BJ (cell line): ENCODE measurements at regions not wholly inside any gene's neighbourhood (a gene's known extent, or its start where the extent isn't known, plus 50 kb on each side); places are given as distances from the start of the nearest gene placed in this dataset.

Experiments used
- CTCF ChIA-PET: fragments of 350-600 bp; formaldehyde crosslinking; extraction: SDS; loops from one replicate; lab custom pipeline; 2021; ENCODE audit warnings: antibody characterized with exemption, inconsistent platforms; lab: Yijun Ruan, JAX
- POLR2A ChIA-PET: fragments of 300-600 bp; sonication (Branson Sonifier 250); formaldehyde crosslinking; extraction: SDS; loops from one replicate; lab custom pipeline; 2021; ENCODE audit warnings: antibody characterized with exemption; lab: Charles Lee
- DNase-seq: peaks from one replicate; pipeline ENCODE4 v3.0.0-alpha.2; 2011; ENCODE audit warnings: low read depth
- H3K27me3 ChIP-seq: 2 replicates; pipeline ENCODE4 v1.6.0; 2011; ENCODE audit warnings: low read length; ENCODE audit not compliant: control insufficient read depth, insufficient read depth
- H3K36me3 ChIP-seq: 2 replicates; pipeline ENCODE4 v1.5.1; 2011; ENCODE audit warnings: low read length; ENCODE audit not compliant: control insufficient read depth, insufficient read depth
- H3K4me3 ChIP-seq: 2 replicates; pipeline ENCODE4 v1.5.1; 2011; ENCODE audit warnings: low read depth, mild to moderate bottlenecking, control low read depth, low read length
- CTCF ChIP-seq: IDR thresholded peaks from 2 replicates; pipeline ENCODE4 v1.5.1; 2011; ENCODE audit warnings: low read depth, mild to moderate bottlenecking, control low read depth, inconsistent platforms, low read length, moderate library complexity; ENCODE audit not compliant: insufficient read depth

GRCh38 chrX:149302705-149303104, 202.4 kb downstream of the IDS start:
- ChIA-PET CTCF (interaction anchor here (2.0 kb wide), 1 partner anchor 169 kb away, joined by 5 read pairs; no protein-coding TSS in a partner anchor), POLR2A (no interaction called here)
- no peak for DNase-seq
- H3K27me3 ChIP-seq: no peaks in the 10 kb centered on the region
- H3K36me3 ChIP-seq: no peaks in the 10 kb centered on the region
- H3K4me3 ChIP-seq: no peak overlapping the region
- TF ChIP-seq CTCF: no peak

GRCh38 chrX:149298111-149298510, 207.0 kb downstream of the IDS start:
- no peaks in the 10 kb centered on the region for H3K27me3 ChIP-seq
- POLR2A ChIA-PET: no interaction called here

GRCh38 chrX:149296092-149296491, 209.0 kb downstream of the IDS start:
- POLR2A ChIA-PET: no interaction called here
- CTCF ChIA-PET: no interaction called here
- no peaks in the 10 kb centered on the region for H3K36me3 ChIP-seq
- H3K4me3 ChIP-seq: no peak overlapping the region
- no peak for TF ChIP-seq CTCF
- DNase-seq: no peak
- no peaks in the 10 kb centered on the region for H3K27me3 ChIP-seq

More at GRCh38 chrX:149298111-149298510, 207.0 kb downstream of the IDS start:
- no peak for DNase-seq
- Histone ChIP-seq H3K4me3 (no peak overlapping the region), H3K36me3 (no peaks in the 10 kb centered on the region)
- no peak for TF ChIP-seq CTCF
- CTCF ChIA-PET: interaction anchor here (2.1 kb wide), 1 partner anchor 173 kb away, joined by 7 read pairs; no protein-coding TSS in a partner anchor

- CTCF ChIA-PET: interaction anchor here (0.6 to 1.7 kb wide), 5 partner anchors 19 to 1502 kb away, joined by 3 to 7 read pairs (median 3); no protein-coding TSS in a partner anchor
- Histone ChIP-seq H3K36me3 (no peaks in the 10 kb centered on the region), H3K27me3 (no peaks in the 10 kb centered on the region), H3K4me3 (no peak overlapping the region)
- peak; percentile 63 for TF ChIP-seq CTCF
- POLR2A ChIA-PET: no interaction called here
- DNase-seq: no peak
Measured at GRCh38 chrX:149286940-149287349, 218.2 kb downstream of the IDS start.

GRCh38 chrX:149284616-149285015, 220.5 kb downstream of the IDS start:
- Histone ChIP-seq H3K36me3 (no peaks in the 10 kb centered on the region), H3K4me3 (no peak overlapping the region), H3K27me3 (no peaks in the 10 kb centered on the region)
- ChIA-PET CTCF (interaction anchor here (0.6 to 0.8 kb wide), 2 partner anchors 95 to 592 kb away, joined by 3 read pairs; no protein-coding TSS in a partner anchor), POLR2A (no interaction called here)
- DNase-seq: no peak
- no peak for TF ChIP-seq CTCF
